Liver (tissue), 3 donors: ENCODE measurements at regions not wholly inside any gene's neighbourhood (a gene's known extent, or its start where the extent isn't known, plus 50 kb on each side); places are given as distances from the start of the nearest gene placed in this dataset.

Source experiments
- CTCF ChIP-seq: fragments of 150-350 bp; IDR thresholded peaks from 2 replicates; pipeline ENCODE4 v1.5.1; 2017; ENCODE audit warnings: improper control_type of control experiment, low read depth, low read length; ENCODE audit not compliant: missing input control
- FOXA1 ChIP-seq: IDR thresholded peaks from 2 replicates; pipeline ENCODE4 v1.6.1; 2016; ENCODE audit warnings: antibody characterized with exemption
- HNF4G ChIP-seq: IDR thresholded peaks from 2 replicates; pipeline ENCODE4 v1.6.1; 2016; ENCODE audit warnings: antibody characterized with exemption
- MAX ChIP-seq: IDR thresholded peaks from 2 replicates; pipeline ENCODE4 v1.6.1; 2016; ENCODE audit warnings: antibody characterized with exemption
- RAD21 ChIP-seq, 2 donors: IDR thresholded peaks; 2 replicates each; pipeline ENCODE4 v1.6.1; 2016; ENCODE audit warnings: antibody characterized with exemption in 2 of 2, mild to moderate bottlenecking in 2 of 2
- SP1 ChIP-seq: IDR thresholded peaks from 2 replicates; pipeline ENCODE4 v1.6.1; 2018; ENCODE audit warnings: antibody characterized with exemption, mild to moderate bottlenecking
- donor health status: healthy.
- donor health status: healthy.

DNA sequence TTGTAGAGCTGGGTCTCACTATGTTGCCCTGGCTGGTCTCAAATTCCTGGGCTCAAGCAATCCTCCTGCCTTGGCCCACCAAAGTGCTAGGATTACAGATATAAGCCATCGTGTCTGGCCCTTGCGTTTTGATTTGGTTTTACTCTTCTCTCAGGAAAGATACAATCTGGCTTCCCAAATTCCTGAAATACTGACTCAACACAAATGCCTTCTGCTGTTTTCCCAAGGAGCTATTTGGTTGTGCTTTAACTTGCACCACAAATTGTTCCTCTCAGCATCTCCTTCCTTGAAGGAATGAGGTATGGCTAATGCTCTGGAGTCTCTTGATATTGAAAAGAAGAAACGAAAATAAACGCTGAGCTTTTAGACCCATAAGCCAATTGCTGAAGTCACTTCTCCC, 110.0 kb upstream of the PAX6 start:
- TF ChIP-seq HNF4G, result no peak
- no peak for TF ChIP-seq CTCF
- TF ChIP-seq FOXA1, result no peak
- TF ChIP-seq MAX, result no peak
- TF ChIP-seq SP1, result no peak
- TF ChIP-seq RAD21 (IDR thresholded peaks at IDR 0.05), result no peak
